ENCODE measurements at regions not wholly inside any gene's neighbourhood (a gene's known extent, or its start where the extent isn't known, plus 50 kb on each side); places are given as distances from the start of the nearest gene placed in this dataset.

DNA sequence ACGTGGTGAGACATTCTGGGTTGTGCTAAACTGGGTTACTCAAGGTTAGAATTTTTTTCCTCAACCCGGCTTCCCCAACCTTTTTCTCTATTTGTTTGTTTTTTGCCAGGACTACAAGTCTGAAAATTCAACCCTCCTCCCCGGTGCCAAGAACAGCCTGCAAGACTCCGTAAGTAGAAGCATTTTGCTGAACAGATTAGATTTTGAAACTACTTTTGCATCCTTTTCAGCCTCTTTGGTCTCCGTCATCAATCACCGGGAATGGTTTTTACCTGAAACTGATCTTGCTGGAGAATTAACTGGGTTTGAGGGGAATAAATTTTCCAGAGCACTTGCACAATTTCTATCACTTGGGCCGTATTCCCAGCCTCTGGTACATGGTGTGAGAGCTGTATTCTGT, 501.2 kb upstream of the EEF2KMT start:
- TF ChIP-seq CTCF (IDR thresholded peaks at IDR 0.05; ENCODE audit: low read depth, low read length), result no peak

DNA sequence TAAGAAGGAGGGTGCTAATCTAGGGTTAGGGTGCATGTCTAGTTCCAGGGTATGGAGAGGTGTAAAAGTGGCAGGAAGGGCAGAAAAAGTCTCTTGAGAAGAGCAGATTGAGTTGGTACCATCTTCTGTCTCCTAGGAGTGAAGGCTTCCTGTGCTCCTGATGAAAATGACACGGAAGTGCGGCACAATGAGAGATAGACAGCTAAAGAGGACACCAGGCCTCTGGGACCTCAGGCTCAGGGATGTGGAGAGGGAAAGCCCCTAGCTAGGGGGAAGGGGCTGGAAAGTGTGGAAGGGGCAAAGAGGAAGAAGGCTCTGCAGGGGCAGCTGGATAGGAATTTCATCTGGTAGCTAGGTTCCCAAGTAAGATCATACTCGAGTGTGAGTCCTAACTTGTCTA, 498.3 kb upstream of the EEF2KMT start:
- no peak overlapping the region for H3K4me3 ChIP-seq (ENCODE audit: low read depth, low read length)
- TF ChIP-seq CTCF (IDR thresholded peaks at IDR 0.05; ENCODE audit: low read depth, low read length), result no peak

More for the DNA sequence above, 501.2 kb upstream of the EEF2KMT start:
- no peak overlapping the region for H3K4me3 ChIP-seq (ENCODE audit: low read depth, low read length)

DNA sequence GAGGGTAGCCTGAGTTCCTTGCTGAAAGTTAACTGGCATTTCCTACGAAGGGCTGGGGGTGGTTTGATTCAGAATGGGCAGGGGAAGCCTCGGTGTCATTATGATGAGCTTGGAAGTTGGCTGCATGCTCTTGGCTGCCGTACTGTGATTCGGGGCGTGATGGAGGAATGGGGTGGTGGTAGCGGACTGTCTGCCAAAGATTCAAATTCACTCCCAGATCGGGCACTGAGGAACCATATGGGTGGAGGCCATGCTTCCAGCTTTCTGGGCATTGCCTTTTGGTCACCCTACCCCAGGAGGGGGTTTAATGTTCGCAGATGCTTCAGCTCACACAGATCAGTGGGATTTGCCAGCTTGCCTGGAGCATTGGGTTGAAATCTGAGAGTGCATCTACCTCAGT, 492.8 kb upstream of the EEF2KMT start:
- no peak overlapping the region for H3K4me3 ChIP-seq (ENCODE audit: low read depth, low read length)
- no peak for TF ChIP-seq CTCF (IDR thresholded peaks at IDR 0.05; ENCODE audit: low read depth, low read length)

GRCh38 chr16:5589812-5590373, 492.3 kb upstream of the EEF2KMT start:
- H3K4me3 ChIP-seq (ENCODE audit: low read depth, low read length), result no peak overlapping the region
- TF ChIP-seq CTCF (IDR thresholded peaks at IDR 0.05; ENCODE audit: low read depth, low read length), result no peak

- TF ChIP-seq CTCF (IDR thresholded peaks at IDR 0.05; ENCODE audit: low read depth, low read length), result no peak
- no peak overlapping the region for H3K4me3 ChIP-seq (ENCODE audit: low read depth, low read length)
Observed at GRCh38 chr16:5584109-5584508, 486.5 kb upstream of the EEF2KMT start.

- TF ChIP-seq CTCF (IDR thresholded peaks at IDR 0.05; ENCODE audit: low read depth, low read length), result no peak
- H3K4me3 ChIP-seq (ENCODE audit: low read depth, low read length), result no peak overlapping the region
Observed at GRCh38 chr16:5582529-5582928, 484.9 kb upstream of the EEF2KMT start.

GRCh38 chr16:5581908-5582307, 484.3 kb upstream of the EEF2KMT start:
- no peak for TF ChIP-seq CTCF (IDR thresholded peaks at IDR 0.05; ENCODE audit: low read depth, low read length)
- H3K4me3 ChIP-seq (ENCODE audit: low read depth, low read length), result no peak overlapping the region

All from WI38 (cell line).